ENCODE measurements at regions not wholly inside any gene's neighbourhood (a gene's known extent, or its start where the extent isn't known, plus 50 kb on each side); places are given as distances from the start of the nearest gene placed in this dataset.

- Histone ChIP-seq H3K27ac (ENCODE audit: extremely low read depth, low read depth, low read length) (no peak overlapping the region), H3K9me3 (ENCODE audit: control insufficient read depth, insufficient read depth, low read depth, low read length) (no peaks in the 10 kb centered on the region), H3K4me1 (ENCODE audit: control insufficient read depth, insufficient read depth, low read length) (0 out of 2 replicates have a peak, but pooled peaks cover 3% of the 10 kb centered on the region), H3K36me3 (ENCODE audit: control insufficient read depth in 2 of 2, insufficient read depth in 1 of 2, low read length in 2 of 2) (no peaks in the 10 kb centered on the region), H3K4me3 (ENCODE audit: low read depth, low read length) (no peak overlapping the region)
- CTCF ChIA-PET = no interaction called here
- POLR2A ChIA-PET = no interaction called here
- TF ChIP-seq ZNF830 (tag by site-specific recombination; IDR thresholded peaks at IDR 0.05; ENCODE audit: low read depth) = no peak
- TF ChIP-seq ZNF23 (tag by site-specific recombination; IDR thresholded peaks at IDR 0.05; ENCODE audit: borderline replicate concordance) = no peak
- TF ChIP-seq REPIN1 (tag by site-specific recombination; IDR thresholded peaks at IDR 0.05; ENCODE audit: low read depth) = no peak
- no peak for TF ChIP-seq ZFHX2 (tag by site-specific recombination; conservative IDR thresholded peaks at IDR 0.05)
- no peak for TF ChIP-seq HOXC10 (CRISPR knock-in tag; IDR thresholded peaks at IDR 0.05)
- TF ChIP-seq ZNF692 (tag by site-specific recombination; IDR thresholded peaks at IDR 0.05) = no peak
- TF ChIP-seq ZNF175 (tag by site-specific recombination; IDR thresholded peaks at IDR 0.05) = no peak
- no peak for TF ChIP-seq ZNF140 (tag by site-specific recombination; IDR thresholded peaks at IDR 0.05)
- TF ChIP-seq ZNF785 (tag by site-specific recombination; IDR thresholded peaks at IDR 0.05) = no peak
- no peak for TF ChIP-seq IKZF3 (tag by site-specific recombination; IDR thresholded peaks at IDR 0.05)
- no peak for TF ChIP-seq OSR2 (tag by site-specific recombination; IDR thresholded peaks at IDR 0.05)
These were observed 391.5 kb downstream of the TXNL1 start for GRCh38 chr18:56246916-56247315.

- no peaks in the 10 kb centered on the region for H3K9me3 ChIP-seq (ENCODE audit: control insufficient read depth, insufficient read depth, low read depth, low read length)
- POLR2A ChIA-PET = no interaction called here
- no peaks in the 10 kb centered on the region for H3K36me3 ChIP-seq (ENCODE audit: control insufficient read depth in 2 of 2, insufficient read depth in 1 of 2, low read length in 2 of 2)
- H3K4me1 ChIP-seq (ENCODE audit: control insufficient read depth, insufficient read depth, low read length) = 0 out of 2 replicates have a peak, but pooled peaks cover 3% of the 10 kb centered on the region
- CTCF ChIA-PET = no interaction called here
- TF ChIP-seq ZBTB8A (tag by site-specific recombination; IDR thresholded peaks at IDR 0.05) (no peak), ZNF473 (tag by site-specific recombination; IDR thresholded peaks at IDR 0.05) (no peak), ZNF571 (tag by site-specific recombination; IDR thresholded peaks at IDR 0.05) (no peak), ZNF175 (tag by site-specific recombination; IDR thresholded peaks at IDR 0.05) (no peak), ZSCAN16 (tag by site-specific recombination; IDR thresholded peaks at IDR 0.05) (no peak), ZBTB26 (tag by site-specific recombination; optimal IDR thresholded peaks at IDR 0.05) (no peak), ZNF76 (tag by site-specific recombination; IDR thresholded peaks at IDR 0.05; ENCODE audit: borderline replicate concordance, low read depth) (no peak), ZNF341 (tag by site-specific recombination; IDR thresholded peaks at IDR 0.05; ENCODE audit: low read depth) (no peak), ZNF645 (tag by site-specific recombination; IDR thresholded peaks at IDR 0.05) (no peak), ZSCAN4 (tag by site-specific recombination; IDR thresholded peaks at IDR 0.05) (no peak), ZNF488 (tag by site-specific recombination; IDR thresholded peaks at IDR 0.05) (no peak), BCL11A (tag by site-specific recombination; IDR thresholded peaks at IDR 0.05; ENCODE audit: low read depth) (no peak), ZNF529 (tag by site-specific recombination; IDR thresholded peaks at IDR 0.05; ENCODE audit: insufficient replicate concordance) (no peak), ZNF140 (tag by site-specific recombination; IDR thresholded peaks at IDR 0.05) (no peak)
- H3K27ac ChIP-seq (ENCODE audit: extremely low read depth, low read depth, low read length) = no peak overlapping the region
- no peak overlapping the region for H3K4me3 ChIP-seq (ENCODE audit: low read depth, low read length)
These were observed 392.4 kb downstream of the TXNL1 start for GRCh38 chr18:56245866-56246580.
